Astrocyte (in vitro differentiated cells and primary cell): ENCODE measurements at regions not wholly inside any gene's neighbourhood (a gene's known extent, or its start where the extent isn't known, plus 50 kb on each side); places are given as distances from the start of the nearest gene placed in this dataset.

ENCODE experiments used
- DNase-seq: peaks from one replicate; pipeline ENCODE4 v3.0.0-alpha.2; 2010; ENCODE audit warnings: low read depth
- FAIRE-seq: peaks from 2 replicates; lab custom pipeline; 2011; peaks lifted over from hg19 to GRCh38; lab: Jason Lieb, UNC
- H2AFZ ChIP-seq: 2 replicates; pipeline ENCODE4 v1.6.0; 2012; ENCODE audit warnings: low read depth, low read length, inconsistent platforms
- H3K27ac ChIP-seq: 2 replicates; pipeline ENCODE4 v1.5.1; 2011; ENCODE audit warnings: low read depth, low read length, inconsistent platforms
- H3K27me3 ChIP-seq: 2 replicates; pipeline ENCODE4 v1.6.0; 2011; ENCODE audit warnings: low read length, inconsistent platforms; ENCODE audit not compliant: insufficient read depth
- H3K36me3 ChIP-seq: 2 replicates; pipeline ENCODE4 v1.5.1; 2011; ENCODE audit warnings: low read length, inconsistent platforms; ENCODE audit not compliant: insufficient read depth
- H3K4me1 ChIP-seq: 2 replicates; pipeline ENCODE4 v1.5.1; 2011; ENCODE audit warnings: low read length, inconsistent platforms; ENCODE audit not compliant: insufficient read depth
- H3K4me2 ChIP-seq: 2 replicates; pipeline ENCODE4 v1.6.0; 2012; ENCODE audit warnings: low read length, inconsistent platforms
- H3K4me3 ChIP-seq: 2 replicates; pipeline ENCODE4 v1.5.1; 2011; ENCODE audit warnings: low read depth, mild to moderate bottlenecking, low read length, inconsistent platforms; ENCODE audit not compliant: insufficient read depth
- H3K79me2 ChIP-seq: 2 replicates; pipeline ENCODE4 v1.6.0; 2012; ENCODE audit warnings: mild to moderate bottlenecking, low read length, inconsistent platforms; ENCODE audit not compliant: insufficient read depth
- H3K9ac ChIP-seq: 2 replicates; pipeline ENCODE4 v1.6.0; 2012; ENCODE audit warnings: mild to moderate bottlenecking, low read length, inconsistent platforms
- H3K9me3 ChIP-seq: 2 replicates; pipeline ENCODE4 v1.5.1; 2012; ENCODE audit warnings: low read depth, mild to moderate bottlenecking, low read length, inconsistent platforms; ENCODE audit not compliant: insufficient read depth
- H4K20me1 ChIP-seq: 2 replicates; pipeline ENCODE4 v1.6.0; 2012; ENCODE audit warnings: low read length, inconsistent platforms; ENCODE audit not compliant: insufficient read depth
- H3K27ac Mint-ChIP-seq: one replicate; pipeline ENCODE4 v1.8.0; 2021; ENCODE audit warnings: mild to moderate bottlenecking, mixed read lengths; ENCODE audit not compliant: unreplicated experiment
- H3K27me3 Mint-ChIP-seq: one replicate; pipeline ENCODE4 v1.8.0; 2021; ENCODE audit warnings: low read depth, mixed read lengths; ENCODE audit not compliant: unreplicated experiment
- H3K36me3 Mint-ChIP-seq: one replicate; pipeline ENCODE4 v1.8.0; 2021; ENCODE audit warnings: low read depth, mixed read lengths; ENCODE audit not compliant: unreplicated experiment
- H3K4me1 Mint-ChIP-seq: one replicate; pipeline ENCODE4 v1.8.0; 2021; ENCODE audit warnings: low read depth, mixed read lengths; ENCODE audit not compliant: unreplicated experiment
- H3K4me3 Mint-ChIP-seq: one replicate; pipeline ENCODE4 v1.8.0; 2021; ENCODE audit warnings: mild to moderate bottlenecking, moderate library complexity, mixed read lengths; ENCODE audit not compliant: unreplicated experiment
- H3K9me3 Mint-ChIP-seq: one replicate; pipeline ENCODE4 v1.8.0; 2021; ENCODE audit warnings: mild to moderate bottlenecking, mixed read lengths; ENCODE audit not compliant: unreplicated experiment
- CTCF ChIP-seq: IDR thresholded peaks from 2 replicates; pipeline ENCODE4 v1.5.1; 2011; ENCODE audit warnings: low read depth, mild to moderate bottlenecking, inconsistent platforms, low read length, moderate library complexity; ENCODE audit not compliant: insufficient read depth
- EZH2 ChIP-seq: IDR thresholded peaks from 2 replicates; pipeline ENCODE4 v1.6.1; 2012; ENCODE audit warnings: mild to moderate bottlenecking, low read length, inconsistent platforms; ENCODE audit not compliant: insufficient read depth

- H3K9me3 ChIP-seq, result peaks cover 5% of the 10 kb centered on the region
- H3K27ac ChIP-seq, result no peak overlapping the region
- H3K27me3 ChIP-seq, result no peaks in the 10 kb centered on the region
- TF ChIP-seq EZH2 (no peak), CTCF (no peak)
- Mint-ChIP-seq H3K4me1 (peaks cover 40% of the 10 kb centered on the region), H3K9me3 (peaks cover 13% of the 10 kb centered on the region), H3K27ac (peak overlapping the region; percentile 28), H3K36me3 (peaks cover 3% of the 10 kb centered on the region), H3K27me3 (no peaks in the 10 kb centered on the region), H3K4me3 (no peak overlapping the region)
- DNase-seq (no peak), FAIRE-seq (no peak)
- no peaks in the 10 kb centered on the region for H3K36me3 ChIP-seq
- no peak overlapping the region for H2AFZ ChIP-seq
- no peak overlapping the region for H3K4me2 ChIP-seq
- no peaks in the 10 kb centered on the region for H3K79me2 ChIP-seq
- H3K4me1 ChIP-seq, result peaks cover 7% of the 10 kb centered on the region
- no peak overlapping the region for H3K4me3 ChIP-seq
- no peak overlapping the region for H3K9ac ChIP-seq
- H4K20me1 ChIP-seq, result no peaks in the 10 kb centered on the region
Measured at GRCh38 chr6:130776287-130776925, 50.8 kb upstream of the SMLR1 start.
